Fibroblast of skin of abdomen (primary cell): ENCODE measurements at regions not wholly inside any gene's neighbourhood (a gene's known extent, or its start where the extent isn't known, plus 50 kb on each side); places are given as distances from the start of the nearest gene placed in this dataset.
A peak's percentile ranks its signal among the peaks of the same experiment; 100 is the strongest.

ENCODE experiments used
- DNase-seq: peaks from one replicate; pipeline ENCODE4 v3.0.0-alpha.2; 2013

GRCh38 chr1:221309723-221310122 lies 430.5 kb downstream of the HLX start:
- DNase-seq = no peak

DNA sequence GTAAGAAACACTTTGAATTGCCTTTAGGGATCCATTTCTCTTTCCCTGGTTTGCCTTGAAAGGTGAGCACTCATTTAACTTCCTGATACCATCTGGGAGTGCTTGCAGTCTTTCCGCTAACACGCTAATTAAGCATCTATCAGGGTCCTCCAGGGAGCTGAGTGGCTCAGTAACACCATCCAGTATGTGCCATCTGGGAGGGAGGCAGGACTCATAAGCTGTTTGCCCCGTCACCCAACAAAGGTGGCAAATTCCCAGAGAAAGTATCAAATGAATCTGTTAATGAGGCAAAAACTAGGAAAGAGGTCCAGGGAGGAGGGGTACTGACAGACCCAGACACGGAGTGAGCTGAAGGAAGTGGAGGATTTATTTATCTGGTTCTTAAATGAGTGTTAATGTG lies 430.9 kb downstream of the HLX start:
- no peak for DNase-seq

- peak; percentile 80 for DNase-seq
Observed at GRCh38 chr1:221315330-221315729, 426.6 kb downstream of the DUSP10 start.

- peak; percentile 48 for DNase-seq
Observed at GRCh38 chr1:221316491-221317056, 425.3 kb downstream of the DUSP10 start.

GRCh38 chr1:221317537-221317936 lies 424.4 kb downstream of the DUSP10 start:
- DNase-seq = no peak

- no peak for DNase-seq
Observed at GRCh38 chr1:221327954-221328353, 413.9 kb downstream of the DUSP10 start.

- no peak for DNase-seq
Observed at GRCh38 chr1:221328371-221328770, 413.5 kb downstream of the DUSP10 start.

DNA sequence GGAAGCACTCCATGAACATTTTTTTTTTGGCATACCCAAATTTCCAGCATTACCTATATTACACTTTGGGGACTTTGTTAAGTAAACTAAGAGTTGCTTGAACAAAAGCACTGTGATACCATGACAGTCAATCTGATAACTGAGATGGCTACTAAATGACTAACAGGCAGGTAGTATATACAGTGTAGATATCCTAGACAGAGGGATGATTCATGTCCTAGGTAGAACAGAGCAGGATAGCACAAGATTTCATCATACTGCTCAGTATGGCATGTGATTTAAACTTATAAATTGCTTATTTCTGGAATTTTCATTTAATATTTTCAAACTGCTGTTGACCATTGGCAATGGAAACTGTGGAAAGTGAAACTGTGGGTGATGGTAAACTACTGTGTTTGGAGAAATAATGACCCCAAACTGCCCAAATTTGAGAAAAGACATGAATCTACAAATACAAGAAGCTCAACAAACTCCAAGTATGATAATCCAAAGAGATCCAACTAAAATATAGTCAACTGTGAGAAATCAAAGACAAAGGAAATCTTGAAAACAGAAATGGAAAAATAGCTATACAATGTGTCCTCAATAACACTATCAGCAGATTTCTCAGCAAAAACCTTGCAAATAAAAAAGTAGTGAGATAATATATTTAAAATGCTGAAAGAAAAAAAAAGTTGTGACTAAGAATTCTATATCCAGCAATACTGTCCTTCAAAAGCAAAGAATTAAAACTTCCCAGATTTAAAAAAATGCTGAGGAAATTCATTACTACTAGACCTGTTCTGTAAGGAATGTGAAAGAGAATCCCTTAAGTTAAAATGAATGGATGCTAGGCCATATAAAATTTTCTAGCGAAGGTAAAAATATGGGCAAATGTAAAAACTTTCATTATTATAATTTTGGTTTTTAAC lies 410.4 kb downstream of the DUSP10 start:
- no peak for DNase-seq

DNA sequence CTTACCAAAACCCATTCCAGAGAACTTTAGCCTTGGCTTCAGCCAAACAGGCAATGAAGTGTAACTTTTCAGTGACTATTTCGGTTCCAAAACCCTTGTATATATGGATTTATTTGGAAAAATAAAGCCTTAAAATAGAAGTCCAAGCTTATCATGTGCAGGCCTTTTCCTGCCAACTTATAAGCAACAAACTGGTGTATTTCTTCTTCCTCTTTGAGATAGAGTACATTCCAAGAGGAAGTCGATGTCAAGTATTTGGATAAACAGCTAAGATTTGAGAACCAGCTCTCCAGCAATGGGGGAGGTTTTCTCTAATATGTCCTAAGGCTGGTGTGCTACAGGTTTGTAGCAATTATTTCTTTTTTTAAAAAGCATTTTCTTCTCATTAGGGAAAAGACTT lies 407.8 kb downstream of the DUSP10 start:
- DNase-seq = no peak

DNA sequence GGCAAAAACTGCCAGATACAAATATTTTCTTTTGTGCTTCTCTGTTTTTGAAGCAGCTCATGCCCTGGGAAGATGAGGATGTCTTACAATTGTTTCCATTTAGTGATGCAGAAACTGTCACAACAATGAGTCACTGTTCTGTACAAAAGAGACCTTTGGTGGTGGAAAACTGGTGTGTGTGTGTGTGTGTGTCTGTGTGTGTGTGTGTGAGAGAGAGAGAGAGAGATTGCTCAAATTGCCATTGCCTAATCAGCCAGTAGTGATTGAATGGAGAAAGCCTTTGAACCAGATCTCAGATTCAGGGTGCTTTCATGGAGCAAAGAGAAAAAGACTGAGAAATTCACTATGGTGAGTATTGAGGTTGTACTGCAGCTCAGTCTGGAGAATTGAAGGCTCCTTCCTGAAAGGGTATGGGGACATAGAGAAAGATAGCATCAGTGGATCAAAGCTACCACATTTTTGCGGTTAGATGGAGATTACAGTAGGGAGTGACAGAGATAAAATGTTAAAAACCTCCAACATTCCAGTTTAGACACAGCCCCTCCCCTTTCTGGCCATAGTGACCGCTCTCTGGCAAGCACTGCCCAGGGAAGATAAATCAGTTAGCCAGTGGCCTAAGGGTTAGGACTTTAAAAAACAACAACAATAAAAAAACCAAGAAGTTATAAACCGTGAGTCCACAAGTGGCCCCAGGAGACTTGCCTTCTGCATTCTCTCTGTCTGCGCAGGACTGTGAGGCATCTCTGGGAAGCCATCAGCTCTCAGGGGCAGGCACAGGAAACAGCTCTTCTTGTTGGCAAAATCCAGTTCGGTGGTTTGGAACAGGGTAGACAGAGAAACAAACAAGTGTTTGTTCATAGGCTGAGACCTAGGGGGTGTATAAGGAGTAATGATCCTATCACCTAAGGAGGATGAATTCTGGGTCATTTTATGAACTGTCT lies 406.5 kb downstream of the DUSP10 start:
- DNase-seq = peak; percentile 76

DNA sequence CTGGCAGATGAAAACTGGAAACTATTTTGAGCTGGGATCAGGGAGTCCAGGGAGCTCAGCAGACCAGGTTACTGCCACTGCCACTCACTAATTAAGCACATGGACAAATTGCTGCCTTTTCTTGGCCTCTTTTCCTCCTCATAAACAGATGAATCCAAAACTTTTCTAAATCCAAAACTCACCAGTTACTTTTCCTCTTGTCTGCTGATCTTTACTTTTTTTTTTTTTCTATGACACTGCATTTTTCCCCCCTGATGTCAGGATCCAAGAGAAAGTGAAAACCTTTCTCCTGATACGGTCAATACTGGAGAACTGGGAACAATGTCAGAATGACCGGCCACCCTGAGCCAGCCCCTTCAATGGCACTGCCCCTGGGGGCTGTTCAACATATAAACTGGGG lies 405.8 kb downstream of the DUSP10 start:
- DNase-seq = peak; percentile 60

- DNase-seq = no peak
Observed at GRCh38 chr1:221337106-221337505, 404.8 kb downstream of the DUSP10 start.

GRCh38 chr1:221343136-221343535 lies 398.8 kb downstream of the DUSP10 start:
- DNase-seq = no peak

GRCh38 chr1:221343607-221344006 lies 398.3 kb downstream of the DUSP10 start:
- DNase-seq = no peak

DNA sequence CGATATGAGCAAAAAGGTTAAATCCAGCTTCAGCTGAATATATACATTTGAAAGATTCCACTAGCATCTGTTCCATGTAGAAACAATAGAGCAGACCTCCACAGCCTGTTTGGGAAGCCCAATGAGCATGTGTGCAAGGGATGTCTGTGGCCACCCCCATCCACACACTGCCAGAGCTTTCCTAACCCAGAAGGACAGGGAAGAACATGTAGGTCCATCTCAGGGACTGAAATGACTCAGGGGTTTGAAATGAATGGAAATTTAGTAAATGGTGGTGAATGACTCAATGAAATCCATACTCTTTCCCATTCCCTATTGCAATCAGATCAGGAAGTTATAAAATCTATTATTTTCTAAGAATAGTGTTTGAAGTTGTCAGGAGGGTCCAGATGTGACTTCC lies 397.2 kb downstream of the DUSP10 start:
- DNase-seq = peak; percentile 91

- DNase-seq = no peak
Observed at GRCh38 chr1:221347706-221348105, 394.2 kb downstream of the DUSP10 start.

- peak; percentile 14 for DNase-seq
Observed at GRCh38 chr1:221350091-221350490, 391.8 kb downstream of the DUSP10 start.

GRCh38 chr1:221356693-221357092 lies 385.2 kb downstream of the DUSP10 start:
- DNase-seq = no peak

- no peak for DNase-seq
Observed at GRCh38 chr1:221363039-221363438, 378.9 kb downstream of the DUSP10 start.

DNA sequence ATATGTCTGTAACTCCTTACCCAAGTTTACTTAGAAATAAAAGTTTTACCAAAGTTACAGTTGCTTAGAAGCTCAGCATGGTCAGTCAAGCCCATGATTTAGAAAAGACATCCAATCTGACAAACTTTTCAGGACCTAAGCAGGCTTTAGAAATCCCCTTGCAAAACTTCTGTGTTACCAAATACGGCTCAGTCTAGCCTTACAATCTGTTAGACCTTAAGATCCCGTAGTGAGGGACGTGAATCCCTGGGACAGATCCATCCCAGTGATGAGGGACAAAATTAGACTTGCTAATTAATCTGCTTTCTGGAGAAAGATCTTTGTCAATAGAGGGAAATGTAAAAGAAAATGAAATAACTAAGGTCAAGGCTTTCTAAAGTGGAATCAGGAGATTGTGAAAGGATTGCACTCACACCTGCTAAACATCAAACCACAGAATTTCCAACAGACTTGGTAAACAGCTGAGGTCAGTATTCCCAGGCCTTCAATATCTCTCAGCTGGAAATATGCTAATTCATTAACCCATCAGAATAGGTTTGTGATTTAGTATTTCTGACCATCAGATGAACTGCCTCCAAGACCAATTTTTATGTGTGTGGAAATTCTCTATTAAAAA lies 375.3 kb downstream of the DUSP10 start:
- no peak for DNase-seq

- DNase-seq = peak; percentile 37
Observed at GRCh38 chr1:221371705-221372104, 370.2 kb downstream of the DUSP10 start.

DNA sequence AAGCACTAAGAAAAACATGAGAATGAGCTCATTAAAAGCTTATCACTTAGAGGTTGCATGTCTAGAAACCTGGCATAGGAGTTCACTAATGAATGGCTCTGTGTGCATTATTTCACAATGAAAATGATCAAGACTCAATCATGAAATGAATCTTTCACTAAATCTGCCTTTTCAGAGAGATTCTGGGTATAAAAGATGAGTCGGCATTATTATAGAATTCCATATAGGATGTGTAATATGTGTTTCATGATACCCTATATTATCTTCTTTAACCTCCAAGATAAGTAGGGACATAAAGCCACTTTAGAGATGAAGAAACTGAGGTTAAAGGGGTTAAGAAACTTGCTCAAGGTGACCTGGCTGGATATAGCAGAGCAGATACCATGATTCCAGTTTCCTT lies 368.1 kb downstream of the DUSP10 start:
- no peak for DNase-seq

DNA sequence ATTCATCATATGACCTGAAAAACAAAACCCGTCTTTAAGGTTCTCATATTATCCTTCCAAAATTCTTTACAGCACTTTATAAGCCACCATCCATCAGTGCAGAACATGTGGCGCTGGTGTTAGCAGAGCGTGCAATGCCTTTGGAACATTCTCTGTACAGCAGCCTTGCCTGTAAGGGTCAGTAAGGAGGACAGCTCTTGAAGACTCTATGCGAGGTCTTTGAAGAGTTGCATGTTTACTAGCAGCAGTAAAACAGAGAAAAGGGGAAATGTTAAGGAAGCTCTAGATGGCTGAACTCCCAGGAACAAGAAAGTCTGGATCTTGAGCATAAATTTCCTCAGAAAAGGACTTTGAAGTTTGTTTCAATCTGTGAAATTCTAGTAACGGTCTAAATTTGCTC lies 365.6 kb downstream of the DUSP10 start:
- DNase-seq = no peak
